NCI-H446 treated with DMSO at 0.1 percent for 48 hours (cell line): ENCODE measurements at regions not wholly inside any gene's neighbourhood (a gene's known extent, or its start where the extent isn't known, plus 50 kb on each side); places are given as distances from the start of the nearest gene placed in this dataset.
"Not testable (repeated sequence)": the region's sequence is repeated elsewhere in the genome, so short reads cannot be mapped to it uniquely, and the experiment has no call there.

Source experiments
- DNase-seq: peaks from one replicate; lab custom pipeline; 2025; lab: John Stamatoyannopoulos, UW

GRCh38 chr4:118587116-118587831 is 97.9 kb upstream of the METTL14 start:
- no peak for DNase-seq

- DNase-seq = no peak
Observed at GRCh38 chr4:118587946-118588345, 97.2 kb upstream of the METTL14 start.

- DNase-seq = no peak
Observed at GRCh38 chr4:118589471-118590055, 95.6 kb upstream of the METTL14 start.

GRCh38 chr4:118591339-118592046 is 93.7 kb upstream of the METTL14 start:
- peak; percentile 86 for DNase-seq

- not testable (repeated sequence) for DNase-seq
Observed at GRCh38 chr4:118592289-118592688, 92.9 kb upstream of the METTL14 start.

GRCh38 chr4:118595883-118596282 is 89.3 kb upstream of the METTL14 start:
- DNase-seq = not testable (repeated sequence)

- DNase-seq = not testable (repeated sequence)
Observed at GRCh38 chr4:118625097-118625496, 60.1 kb upstream of the METTL14 start.

- not testable (repeated sequence) for DNase-seq
Observed at GRCh38 chr4:118629697-118630096, 55.5 kb upstream of the METTL14 start.

- DNase-seq = not testable (repeated sequence)
Observed at GRCh38 chr4:118630897-118631296, 54.3 kb upstream of the METTL14 start.

- DNase-seq = not testable (repeated sequence)
Observed at GRCh38 chr4:118631321-118632050, 53.7 kb upstream of the METTL14 start.

GRCh38 chr4:118633476-118633875 is 51.7 kb upstream of the METTL14 start:
- DNase-seq = not testable (repeated sequence)

GRCh38 chr4:118634126-118634875 is 50.9 kb upstream of the METTL14 start:
- DNase-seq = not testable (repeated sequence)
